ENCODE measurements at regions not wholly inside any gene's neighbourhood (a gene's known extent, or its start where the extent isn't known, plus 50 kb on each side); places are given as distances from the start of the nearest gene placed in this dataset.

DNA sequence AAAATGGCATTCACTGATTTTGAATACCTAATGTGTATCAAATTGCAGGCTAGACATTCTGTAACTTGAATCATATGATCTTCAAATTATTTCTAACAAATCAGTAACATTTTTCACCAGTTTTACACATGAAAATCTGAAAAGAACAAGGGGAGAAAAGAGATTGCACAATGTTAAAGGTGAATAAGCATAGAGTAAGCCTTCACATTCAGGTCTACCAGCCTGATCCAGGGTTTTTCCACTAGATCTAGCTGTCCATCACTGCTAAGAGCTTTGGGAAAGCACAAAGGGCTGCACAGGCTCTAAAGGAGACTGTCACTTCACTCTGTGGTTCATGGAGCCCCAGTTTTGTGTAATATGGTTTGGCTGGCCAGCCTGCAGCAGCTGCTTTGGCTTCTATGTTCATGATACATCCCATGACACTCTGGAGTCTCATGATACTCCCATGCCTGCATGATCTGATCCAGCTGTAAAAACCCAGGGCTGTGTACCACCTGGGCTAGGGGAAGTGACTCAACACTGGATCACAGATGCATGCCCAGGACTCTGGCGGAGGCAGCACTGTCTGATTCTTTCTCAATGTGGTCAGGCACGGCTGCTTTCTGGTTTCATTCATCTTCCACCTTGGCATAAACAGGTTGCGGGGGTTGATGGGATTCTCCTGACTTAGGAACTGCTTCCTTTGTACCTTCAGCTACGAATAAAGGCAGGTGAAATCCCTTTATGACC lies 859.7 kb downstream of the GALC start:
- H3K9ac ChIP-seq (ENCODE audit: low read length): no peak overlapping the region
- H3K9me3 ChIP-seq (replicated peaks; ENCODE audit: insufficient read depth, low read length): no peaks in the 10 kb centered on the region
- no peaks in the 10 kb centered on the region for H3K36me3 ChIP-seq (replicated peaks; ENCODE audit: insufficient read depth, low read length)
- H3K27me3 ChIP-seq (replicated peaks; ENCODE audit: insufficient read depth, low read length): no peaks in the 10 kb centered on the region
- H3K4me3 ChIP-seq (ENCODE audit: low read length): no peak overlapping the region
- H4K20me1 ChIP-seq (ENCODE audit: insufficient read depth, low read length): no peaks in the 10 kb centered on the region
- no peaks in the 10 kb centered on the region for H3K9me2 ChIP-seq (replicated peaks; ENCODE audit: insufficient read depth, low read length)
- H3K27ac ChIP-seq (ENCODE audit: low read length): no peak overlapping the region
- no peak for TF ChIP-seq EZH2 (optimal IDR thresholded peaks at IDR 0.05; ENCODE audit: low read depth, low read length)
- TF ChIP-seq, protein P1, sequence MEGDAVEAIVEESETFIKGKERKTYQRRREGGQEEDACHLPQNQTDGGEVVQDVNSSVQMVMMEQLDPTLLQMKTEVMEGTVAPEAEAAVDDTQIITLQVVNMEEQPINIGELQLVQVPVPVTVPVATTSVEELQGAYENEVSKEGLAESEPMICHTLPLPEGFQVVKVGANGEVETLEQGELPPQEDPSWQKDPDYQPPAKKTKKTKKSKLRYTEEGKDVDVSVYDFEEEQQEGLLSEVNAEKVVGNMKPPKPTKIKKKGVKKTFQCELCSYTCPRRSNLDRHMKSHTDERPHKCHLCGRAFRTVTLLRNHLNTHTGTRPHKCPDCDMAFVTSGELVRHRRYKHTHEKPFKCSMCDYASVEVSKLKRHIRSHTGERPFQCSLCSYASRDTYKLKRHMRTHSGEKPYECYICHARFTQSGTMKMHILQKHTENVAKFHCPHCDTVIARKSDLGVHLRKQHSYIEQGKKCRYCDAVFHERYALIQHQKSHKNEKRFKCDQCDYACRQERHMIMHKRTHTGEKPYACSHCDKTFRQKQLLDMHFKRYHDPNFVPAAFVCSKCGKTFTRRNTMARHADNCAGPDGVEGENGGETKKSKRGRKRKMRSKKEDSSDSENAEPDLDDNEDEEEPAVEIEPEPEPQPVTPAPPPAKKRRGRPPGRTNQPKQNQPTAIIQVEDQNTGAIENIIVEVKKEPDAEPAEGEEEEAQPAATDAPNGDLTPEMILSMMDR (IDR thresholded peaks at IDR 0.05; ENCODE audit: low read length): no peak
- no peak for TF ChIP-seq EZH2phosphoT487 (IDR thresholded peaks at IDR 0.05; ENCODE audit: low read length)
- no peaks in the 10 kb centered on the region for H3F3A ChIP-seq (ENCODE audit: insufficient read depth, low read length)
- no peaks in the 10 kb centered on the region for H3K4me1 ChIP-seq (ENCODE audit: low read length)
- no peaks in the 10 kb centered on the region for H3K79me2 ChIP-seq (ENCODE audit: low read length)
- DNase-seq: no peak
- H2AFZ ChIP-seq (ENCODE audit: low read length): no peak overlapping the region
- no peak overlapping the region for H3K4me2 ChIP-seq (ENCODE audit: low read depth, low read length)

DNA sequence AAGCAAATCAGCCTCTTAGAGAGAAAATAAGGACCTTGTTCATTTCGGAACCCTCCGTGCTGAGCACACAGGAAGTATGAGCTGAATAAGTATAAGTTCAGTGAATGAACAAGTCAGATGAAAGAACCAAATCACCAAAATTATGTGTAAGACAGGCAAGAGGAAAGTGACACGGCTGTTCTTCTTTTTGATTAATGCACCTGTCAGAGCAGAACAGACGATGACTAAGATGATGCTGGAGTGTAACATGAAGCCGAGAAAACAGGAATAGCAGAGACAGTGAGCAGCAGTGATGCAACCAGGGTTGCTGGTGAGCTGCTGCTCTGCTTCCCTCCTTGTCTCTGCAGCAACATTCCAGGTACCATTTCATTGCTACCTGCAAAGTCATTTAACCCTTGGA lies 861.1 kb downstream of the GALC start:
- H4K20me1 ChIP-seq (ENCODE audit: insufficient read depth, low read length): no peaks in the 10 kb centered on the region
- no peak overlapping the region for H3K9ac ChIP-seq (ENCODE audit: low read length)
- no peaks in the 10 kb centered on the region for H3F3A ChIP-seq (ENCODE audit: insufficient read depth, low read length)
- H3K36me3 ChIP-seq (replicated peaks; ENCODE audit: insufficient read depth, low read length): no peaks in the 10 kb centered on the region
- no peaks in the 10 kb centered on the region for H3K9me2 ChIP-seq (replicated peaks; ENCODE audit: insufficient read depth, low read length)
- H2AFZ ChIP-seq (ENCODE audit: low read length): no peak overlapping the region
- no peaks in the 10 kb centered on the region for H3K27me3 ChIP-seq (replicated peaks; ENCODE audit: insufficient read depth, low read length)
- no peaks in the 10 kb centered on the region for H3K4me1 ChIP-seq (ENCODE audit: low read length)
- H3K4me3 ChIP-seq (ENCODE audit: low read length): no peak overlapping the region
- H3K27ac ChIP-seq (ENCODE audit: low read length): no peak overlapping the region
- H3K9me3 ChIP-seq (replicated peaks; ENCODE audit: insufficient read depth, low read length): no peaks in the 10 kb centered on the region
- TF ChIP-seq EZH2phosphoT487 (IDR thresholded peaks at IDR 0.05; ENCODE audit: low read length): no peak
- TF ChIP-seq EZH2 (optimal IDR thresholded peaks at IDR 0.05; ENCODE audit: low read depth, low read length): no peak
- TF ChIP-seq, protein P1 (IDR thresholded peaks at IDR 0.05; ENCODE audit: low read length): no peak
- H3K79me2 ChIP-seq (ENCODE audit: low read length): no peaks in the 10 kb centered on the region
- DNase-seq: no peak
- H3K4me2 ChIP-seq (ENCODE audit: low read depth, low read length): no peak overlapping the region

DNA sequence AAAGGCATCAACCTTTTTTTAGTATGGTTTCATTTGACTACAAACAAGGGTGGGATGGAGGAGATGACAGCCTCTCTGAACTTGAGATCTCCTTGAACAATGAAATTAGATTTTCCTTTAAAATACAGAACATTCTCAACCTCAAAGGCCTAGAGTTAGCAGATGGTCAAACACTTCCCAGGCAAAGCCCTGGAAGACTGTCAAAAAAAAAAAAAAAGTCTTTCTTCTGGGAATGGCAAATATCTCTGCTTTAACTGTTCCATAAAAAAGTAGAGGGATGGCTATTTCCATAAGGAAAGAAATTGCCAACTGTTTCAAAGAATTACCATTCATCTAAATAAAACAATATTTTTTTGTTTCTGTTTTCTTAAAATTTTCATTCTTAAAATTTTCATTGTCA lies 870.8 kb downstream of the GALC start:
- TF ChIP-seq EZH2 (optimal IDR thresholded peaks at IDR 0.05; ENCODE audit: low read depth, low read length) (no peak), EZH2phosphoT487 (IDR thresholded peaks at IDR 0.05; ENCODE audit: low read length) (no peak)
- TF ChIP-seq, protein P1 (IDR thresholded peaks at IDR 0.05; ENCODE audit: low read length): no peak
- no peaks in the 10 kb centered on the region for H3K9me3 ChIP-seq (replicated peaks; ENCODE audit: insufficient read depth, low read length)
- no peaks in the 10 kb centered on the region for H4K20me1 ChIP-seq (ENCODE audit: insufficient read depth, low read length)
- H3K9me2 ChIP-seq (replicated peaks; ENCODE audit: insufficient read depth, low read length): no peaks in the 10 kb centered on the region
- no peaks in the 10 kb centered on the region for H3K4me1 ChIP-seq (ENCODE audit: low read length)
- no peaks in the 10 kb centered on the region for H3K36me3 ChIP-seq (replicated peaks; ENCODE audit: insufficient read depth, low read length)
- H3F3A ChIP-seq (ENCODE audit: insufficient read depth, low read length): no peaks in the 10 kb centered on the region
- H3K4me3 ChIP-seq (ENCODE audit: low read length): no peak overlapping the region
- H3K27ac ChIP-seq (ENCODE audit: low read length): no peak overlapping the region
- no peak overlapping the region for H2AFZ ChIP-seq (ENCODE audit: low read length)
- no peak overlapping the region for H3K4me2 ChIP-seq (ENCODE audit: low read depth, low read length)
- H3K9ac ChIP-seq (ENCODE audit: low read length): no peak overlapping the region
- no peaks in the 10 kb centered on the region for H3K79me2 ChIP-seq (ENCODE audit: low read length)
- H3K27me3 ChIP-seq (replicated peaks; ENCODE audit: insufficient read depth, low read length): no peaks in the 10 kb centered on the region
- DNase-seq: no peak
